ENCODE measurements at regions not wholly inside any gene's neighbourhood (a gene's known extent, or its start where the extent isn't known, plus 50 kb on each side); places are given as distances from the start of the nearest gene placed in this dataset.
A peak's percentile ranks its signal among the peaks of the same experiment; 100 is the strongest.

DNA sequence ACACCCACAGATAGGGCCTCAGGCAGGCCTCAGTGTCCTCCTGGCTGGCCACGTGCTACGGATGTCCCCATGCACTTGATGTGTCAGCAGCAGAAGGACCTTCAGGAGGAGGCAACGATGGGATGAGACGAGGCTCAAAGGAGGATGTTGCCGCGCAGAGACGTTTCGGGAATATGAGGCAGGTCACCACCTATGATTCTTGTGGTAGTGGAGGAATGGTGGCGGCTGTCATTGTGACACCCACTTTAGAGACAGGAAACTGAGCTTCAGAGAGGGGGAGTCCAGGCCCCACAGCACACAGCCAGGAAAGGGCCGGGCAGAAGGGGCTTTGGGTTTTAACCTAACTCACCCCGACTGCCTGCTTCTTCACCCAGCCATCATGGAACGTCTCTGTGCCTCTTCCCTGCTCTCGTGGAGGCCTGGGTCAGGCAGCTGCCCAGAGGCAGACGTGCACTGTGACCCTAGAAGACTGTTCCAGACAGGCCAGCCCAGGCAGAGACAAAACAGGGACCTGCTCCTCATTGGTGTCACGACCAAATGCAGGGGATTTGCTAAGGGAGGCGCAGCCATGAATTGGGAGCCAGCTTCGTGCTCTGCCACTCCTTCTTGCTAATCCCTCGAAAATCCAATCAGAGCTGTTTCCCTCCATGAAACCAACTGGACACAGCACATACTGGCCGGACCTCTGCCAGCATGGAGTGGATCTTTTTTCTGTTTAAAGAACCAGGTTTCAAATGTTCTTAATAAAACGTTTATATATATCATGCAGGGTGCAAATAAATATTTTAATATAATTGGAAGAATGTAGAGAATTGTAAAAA lies 169.2 kb downstream of the ASB1 start:
- ChIA-PET POLR2A (no interaction called here), CTCF (interaction anchor here (1.4 kb wide), 1 partner anchor 15 kb away, joined by 3 read pairs; no protein-coding TSS in a partner anchor)
- Histone ChIP-seq H3K9ac (no peak overlapping the region), H3F3A (replicated peaks; ENCODE audit: insufficient read depth) (no peaks in the 10 kb centered on the region), H3K79me2 (ENCODE audit: insufficient read depth) (no peaks in the 10 kb centered on the region), H3K27me3 (ENCODE audit: insufficient read depth) (no peaks in the 10 kb centered on the region), H3K4me2 (no peak overlapping the region), H3K9me3 (no peaks in the 10 kb centered on the region), H3K27ac (ENCODE audit: low read depth in 2 of 2, low read length in 1 of 2) (peak overlapping the region in 1 of 2 experiments; percentile 81; a peak in 2 of 4 replicates), H2AFZ (ENCODE audit: low read depth) (no peak overlapping the region), H3K36me3 (replicated peaks in 1 of 2; ENCODE audit: control insufficient read depth in 1 of 2, insufficient read depth in 2 of 2, low read length in 1 of 2) (no peaks in the 10 kb centered on the region), H3K9me2 (no peaks in the 10 kb centered on the region), H3K4me1 (ENCODE audit: control insufficient read depth in 1 of 2, insufficient read depth in 2 of 2, low read depth in 1 of 2, low read length in 1 of 2) (peaks cover 0 to 16% of the 10 kb centered on the region in 2 experiments; a peak in 2 of 4 replicates), H3K4me3 (ENCODE audit: low read depth in 2 of 2, low read length in 1 of 2) (no peak overlapping the region), H4K20me1 (ENCODE audit: insufficient read depth) (no peaks in the 10 kb centered on the region)
- TF ChIP-seq CTCF (IDR thresholded peaks at IDR 0.05) (no peak), MAX (IDR thresholded peaks at IDR 0.05; ENCODE audit: low read depth) (no peak), USF2 (IDR thresholded peaks at IDR 0.05; ENCODE audit: borderline replicate concordance, low read depth, low read length) (no peak), RXRA (IDR thresholded peaks at IDR 0.05; ENCODE audit: borderline replicate concordance, low read depth) (no peak), TAF1 (IDR thresholded peaks at IDR 0.05; ENCODE audit: borderline replicate concordance, low read depth, low read length) (no peak), IRF3 (IDR thresholded peaks at IDR 0.05; ENCODE audit: low read depth, low read length) (no peak), EZH2phosphoT487 (IDR thresholded peaks at IDR 0.05; ENCODE audit: borderline replicate concordance, low read depth) (no peak), SIN3A (IDR thresholded peaks at IDR 0.05; ENCODE audit: borderline replicate concordance, low read depth, low read length) (no peak), PBX3 (IDR thresholded peaks at IDR 0.05) (no peak), NFIC (IDR thresholded peaks at IDR 0.05; ENCODE audit: borderline replicate concordance) (no peak), RCOR1 (IDR thresholded peaks at IDR 0.05; ENCODE audit: low read length) (no peak), FOSL2 (IDR thresholded peaks at IDR 0.05; ENCODE audit: borderline replicate concordance, low read depth) (no peak), POLR2AphosphoS5 (IDR thresholded peaks at IDR 0.05; ENCODE audit: low read depth, low read length) (no peak), FOXJ3 (CRISPR knock-in tag; IDR thresholded peaks at IDR 0.05) (no peak), MEF2A (IDR thresholded peaks at IDR 0.05; ENCODE audit: borderline replicate concordance, low read depth) (no peak), RAD21 (IDR thresholded peaks at IDR 0.05; ENCODE audit: low read length) (no peak)
- DNase-seq = no peak
- WGBS (ENCODE audit: low lambda C conversion rate) = 88% methylated on average over 17 of the region's 20 CpGs

Data from SK-N-SH (cell line).